ENCODE measurements at regions not wholly inside any gene's neighbourhood (a gene's known extent, or its start where the extent isn't known, plus 50 kb on each side); places are given as distances from the start of the nearest gene placed in this dataset.
"Not testable (repeated sequence)": the region's sequence is repeated elsewhere in the genome, so short reads cannot be mapped to it uniquely, and the experiment has no call there.

DNA sequence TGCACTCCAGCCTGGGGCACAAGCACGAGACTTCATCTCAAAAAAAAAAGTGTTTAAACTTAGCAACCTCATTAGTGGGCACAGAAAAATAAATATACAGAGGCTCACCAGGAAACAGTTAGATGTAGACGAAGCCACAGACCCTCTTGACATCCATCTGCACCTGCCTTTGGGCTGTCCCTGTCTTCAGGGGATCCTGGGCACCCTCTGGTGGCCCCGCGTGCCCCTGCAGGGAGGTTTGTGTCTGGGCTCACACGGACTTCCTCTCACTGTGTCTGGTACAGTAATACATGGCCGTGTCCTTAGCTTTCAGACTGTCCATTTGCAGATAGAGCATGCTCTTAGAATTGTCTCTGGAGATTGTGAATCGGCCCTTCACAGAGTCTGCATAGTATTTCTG, 916.5 kb downstream of the TMEM121 start:
- DNase-seq (ENCODE audit: insufficient read length, low spot score) (no peak), FAIRE-seq (no peak)
- TF ChIP-seq, protein P1, sequence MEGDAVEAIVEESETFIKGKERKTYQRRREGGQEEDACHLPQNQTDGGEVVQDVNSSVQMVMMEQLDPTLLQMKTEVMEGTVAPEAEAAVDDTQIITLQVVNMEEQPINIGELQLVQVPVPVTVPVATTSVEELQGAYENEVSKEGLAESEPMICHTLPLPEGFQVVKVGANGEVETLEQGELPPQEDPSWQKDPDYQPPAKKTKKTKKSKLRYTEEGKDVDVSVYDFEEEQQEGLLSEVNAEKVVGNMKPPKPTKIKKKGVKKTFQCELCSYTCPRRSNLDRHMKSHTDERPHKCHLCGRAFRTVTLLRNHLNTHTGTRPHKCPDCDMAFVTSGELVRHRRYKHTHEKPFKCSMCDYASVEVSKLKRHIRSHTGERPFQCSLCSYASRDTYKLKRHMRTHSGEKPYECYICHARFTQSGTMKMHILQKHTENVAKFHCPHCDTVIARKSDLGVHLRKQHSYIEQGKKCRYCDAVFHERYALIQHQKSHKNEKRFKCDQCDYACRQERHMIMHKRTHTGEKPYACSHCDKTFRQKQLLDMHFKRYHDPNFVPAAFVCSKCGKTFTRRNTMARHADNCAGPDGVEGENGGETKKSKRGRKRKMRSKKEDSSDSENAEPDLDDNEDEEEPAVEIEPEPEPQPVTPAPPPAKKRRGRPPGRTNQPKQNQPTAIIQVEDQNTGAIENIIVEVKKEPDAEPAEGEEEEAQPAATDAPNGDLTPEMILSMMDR (IDR thresholded peaks at IDR 0.05; ENCODE audit: insufficient read depth, missing control alignments), result no peak

DNA sequence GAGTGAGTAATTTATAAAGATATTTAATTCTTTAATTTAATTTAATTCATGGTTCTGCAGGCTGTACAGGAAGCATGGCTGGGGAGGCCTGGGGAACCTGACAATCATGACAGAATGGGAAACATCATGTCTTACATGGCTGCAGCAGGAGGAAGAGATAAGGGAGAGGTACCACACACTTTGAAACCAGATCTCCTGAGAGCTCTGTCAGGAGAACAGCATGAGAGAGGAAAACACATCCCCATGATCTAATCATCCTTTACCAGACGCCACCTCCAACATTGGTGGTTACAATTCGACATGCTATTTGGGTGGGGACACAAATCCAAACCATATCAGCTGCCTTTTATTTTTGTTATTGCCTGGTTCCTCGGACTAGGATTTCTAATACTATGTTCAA, 928.6 kb downstream of the TMEM121 start:
- DNase-seq (ENCODE audit: insufficient read length, low spot score) (no peak), FAIRE-seq (no peak)
- TF ChIP-seq, protein P1 (IDR thresholded peaks at IDR 0.05; ENCODE audit: insufficient read depth, missing control alignments), result no peak

DNA sequence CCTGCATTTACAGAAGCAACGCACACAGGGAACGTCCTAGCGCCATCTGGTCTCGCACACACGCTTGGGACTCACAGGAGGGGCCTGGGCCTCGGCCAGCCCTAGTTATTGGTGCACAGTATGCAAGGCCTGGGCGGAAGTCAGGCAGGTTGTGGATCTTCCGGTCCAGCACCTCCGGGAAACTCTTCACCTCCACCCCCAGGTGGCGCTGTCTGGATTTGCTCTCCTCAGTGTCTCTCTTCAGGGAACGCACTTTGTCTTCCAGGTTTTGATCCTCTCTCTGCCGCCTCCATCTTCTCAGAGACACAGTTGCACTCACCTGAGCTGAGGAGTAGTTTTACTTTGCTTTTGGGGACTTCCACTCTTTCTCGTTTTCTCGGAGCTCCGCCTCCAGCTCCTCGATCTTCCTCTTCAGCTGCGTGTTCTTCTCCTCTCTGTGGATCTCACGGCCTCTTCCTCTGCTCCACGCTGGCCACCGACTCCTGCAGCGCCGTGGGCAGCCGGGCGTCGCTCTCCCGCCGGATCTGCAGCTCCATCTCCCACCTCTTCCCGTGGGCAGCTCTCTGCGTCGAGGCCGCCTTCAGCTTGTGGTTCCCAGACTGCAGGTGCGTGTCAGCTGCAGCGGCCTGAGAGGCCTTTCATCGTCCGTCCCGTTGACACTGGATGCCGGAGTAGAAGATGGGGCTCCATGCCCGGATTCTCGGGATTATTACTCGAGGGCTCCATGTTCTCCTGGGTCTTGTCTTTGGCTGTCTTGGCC, 933.8 kb downstream of the TMEM121 start:
- FAIRE-seq (no peak), DNase-seq (ENCODE audit: insufficient read length, low spot score) (no peak)
- TF ChIP-seq, protein P1 (IDR thresholded peaks at IDR 0.05; ENCODE audit: insufficient read depth, missing control alignments), result peak; percentile 24

DNA sequence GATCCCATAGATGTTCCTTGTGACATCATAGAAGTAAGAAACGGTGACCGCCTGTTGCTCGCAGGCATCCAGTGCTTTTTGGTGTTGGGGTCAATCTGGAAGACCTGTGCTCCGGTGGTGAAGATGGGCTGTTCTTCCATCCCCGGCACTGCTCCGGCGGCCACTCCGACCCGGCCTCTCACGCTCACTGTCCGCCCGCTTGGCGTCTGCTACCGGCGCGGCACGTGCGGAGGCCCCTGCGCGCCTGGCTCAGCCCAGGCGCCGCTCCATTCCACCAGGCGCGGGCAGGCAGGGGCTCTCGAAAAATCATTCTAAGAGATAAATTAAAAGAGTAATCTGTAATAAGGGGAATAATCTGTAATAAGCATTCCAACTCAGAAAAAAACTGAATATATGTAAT, 934.5 kb downstream of the TMEM121 start:
- TF ChIP-seq, protein P1 (IDR thresholded peaks at IDR 0.05; ENCODE audit: insufficient read depth, missing control alignments), result no peak
- DNase-seq (ENCODE audit: insufficient read length, low spot score) (no peak), FAIRE-seq (no peak)

DNA sequence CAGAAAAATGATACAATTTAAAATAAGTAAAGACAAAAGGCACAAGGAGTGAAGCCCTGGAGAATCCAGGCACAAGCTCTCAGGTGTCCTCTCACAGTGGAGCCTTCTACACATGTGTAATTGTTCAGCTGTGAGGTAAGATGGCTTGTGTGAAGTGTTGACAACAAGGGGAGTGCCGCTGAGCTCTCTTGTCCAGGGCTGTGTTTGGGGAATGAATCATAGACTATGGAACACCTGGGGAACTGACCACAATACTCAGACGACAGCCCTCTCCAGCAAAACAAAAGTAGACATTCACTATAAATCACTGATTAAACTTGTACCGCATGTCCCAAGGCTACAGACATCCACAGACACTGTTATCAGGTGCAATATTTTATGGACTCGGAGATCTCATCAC, 940.1 kb downstream of the TMEM121 start:
- not testable (repeated sequence) for FAIRE-seq; DNase-seq (ENCODE audit: insufficient read length, low spot score)

DNA sequence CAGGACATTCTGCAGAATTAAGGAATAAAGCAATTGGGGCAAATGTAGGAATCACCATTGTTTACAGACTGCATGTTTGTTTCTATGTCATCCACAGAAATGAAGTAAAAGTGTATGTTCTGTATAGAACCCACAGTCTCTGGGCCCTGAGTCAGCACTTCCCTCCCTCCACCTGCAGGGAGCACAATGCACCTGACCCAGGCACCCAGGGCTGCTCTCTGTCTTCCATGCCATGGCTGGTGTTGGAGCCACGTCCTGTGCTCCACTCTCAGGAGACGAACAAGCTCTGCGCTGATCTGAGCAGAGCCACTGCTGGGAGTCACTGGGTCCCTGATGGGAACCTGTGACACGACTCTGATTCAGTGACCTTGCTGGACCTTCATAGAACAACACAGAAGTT, 942.5 kb downstream of the TMEM121 start:
- not testable (repeated sequence) for FAIRE-seq

DNA sequence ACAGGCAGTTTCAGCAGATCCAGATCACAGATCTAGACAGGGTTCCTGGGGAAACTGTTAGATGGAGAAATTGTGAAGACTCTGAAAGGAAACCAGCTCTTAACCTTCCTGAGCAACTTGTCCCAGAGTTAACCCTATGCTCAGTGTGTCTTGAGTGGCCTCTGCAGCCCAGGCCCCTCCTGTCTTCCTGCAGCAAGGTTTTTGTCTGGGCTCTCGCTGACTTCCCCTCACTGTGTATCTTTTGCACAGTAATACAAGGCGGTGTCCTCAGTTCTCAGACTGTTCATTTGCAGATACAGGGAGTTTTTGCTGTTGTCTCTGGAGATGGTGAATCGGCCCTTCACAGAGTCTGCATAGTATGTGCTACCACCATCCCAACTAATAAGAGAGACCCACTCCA, 943.6 kb downstream of the TMEM121 start:
- not testable (repeated sequence) for DNase-seq (ENCODE audit: insufficient read length, low spot score); FAIRE-seq

More for the DNA sequence above, 942.5 kb downstream of the TMEM121 start:
- DNase-seq (ENCODE audit: insufficient read length, low spot score), result not testable (repeated sequence)

DNA sequence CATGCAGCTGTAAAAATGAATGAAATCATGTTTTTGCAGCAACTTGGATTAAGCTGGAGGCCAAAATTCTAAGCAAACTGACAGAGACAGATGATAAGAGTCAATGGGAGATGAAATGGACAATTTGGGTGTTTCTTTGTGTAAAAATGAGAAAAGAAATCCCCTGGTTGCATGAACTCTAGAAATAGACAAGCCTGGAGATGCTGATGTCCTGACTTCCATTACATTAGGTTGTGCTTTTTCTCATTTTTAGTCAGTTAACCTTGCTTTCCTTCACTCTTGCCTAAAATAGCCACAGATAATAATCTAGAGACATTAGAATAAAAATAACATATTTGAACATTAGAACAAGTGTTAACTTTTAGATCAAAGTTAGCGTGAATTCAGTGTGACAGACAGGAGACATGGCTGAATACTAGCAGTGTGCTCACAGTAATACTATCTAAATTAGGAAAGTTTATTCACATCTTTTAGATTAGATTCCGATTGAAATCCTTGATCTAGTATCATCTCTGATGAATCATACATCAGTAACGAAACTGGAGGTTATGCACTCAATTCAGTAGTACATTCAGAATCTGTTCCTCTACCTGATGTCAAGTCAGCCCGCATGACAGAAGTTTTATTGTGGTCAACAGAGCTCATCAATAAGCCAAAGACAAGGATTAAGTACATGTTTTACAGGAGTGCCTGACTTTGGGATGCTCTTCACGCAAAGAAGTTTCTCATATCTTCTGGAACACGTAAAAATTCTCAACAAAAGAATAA, 948.1 kb downstream of the TMEM121 start:
- FAIRE-seq, result not testable (repeated sequence)

DNA sequence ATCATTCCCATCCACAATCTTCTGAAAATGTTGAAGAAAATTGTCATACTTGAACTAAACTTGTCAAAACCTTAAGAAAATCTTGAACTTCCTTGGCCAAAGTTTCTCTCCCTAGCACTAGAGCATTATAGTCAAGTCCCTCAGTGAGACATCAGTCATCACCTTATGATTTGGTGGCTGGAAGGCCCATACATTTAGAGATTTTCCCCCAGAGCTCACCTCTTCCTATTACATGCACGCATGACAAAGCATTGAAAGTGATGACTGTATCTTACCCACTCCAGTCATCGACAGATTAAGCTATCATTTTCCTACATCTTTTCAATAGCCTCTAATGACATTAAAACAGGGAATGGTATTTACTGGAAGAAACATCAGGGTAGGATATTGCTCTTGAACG, 948.8 kb downstream of the TMEM121 start:
- not testable (repeated sequence) for DNase-seq (ENCODE audit: insufficient read length, low spot score); FAIRE-seq

More for the DNA sequence above, 948.1 kb downstream of the TMEM121 start:
- not testable (repeated sequence) for DNase-seq (ENCODE audit: insufficient read length, low spot score)

DNA sequence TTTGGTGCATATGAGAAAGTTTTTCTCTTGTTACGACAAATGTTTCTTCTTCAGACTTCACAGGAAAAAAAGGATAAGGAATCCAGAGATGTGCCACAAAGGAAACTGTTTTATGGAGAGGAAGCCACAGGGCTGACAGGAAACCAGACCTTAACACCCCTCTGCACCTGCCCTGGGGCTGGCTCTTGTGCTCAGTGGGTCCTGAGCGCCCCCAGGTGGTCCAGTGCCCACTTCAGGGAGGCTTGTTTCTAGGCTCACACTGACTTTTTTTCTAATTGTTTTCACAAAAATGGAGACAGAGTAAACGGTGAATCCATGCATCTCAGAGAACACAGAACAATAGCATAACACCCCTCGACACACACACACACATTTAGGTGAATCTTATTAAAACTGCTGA, 951.2 kb downstream of the TMEM121 start:
- FAIRE-seq; DNase-seq (ENCODE audit: insufficient read length, low spot score): not testable (repeated sequence)

DNA sequence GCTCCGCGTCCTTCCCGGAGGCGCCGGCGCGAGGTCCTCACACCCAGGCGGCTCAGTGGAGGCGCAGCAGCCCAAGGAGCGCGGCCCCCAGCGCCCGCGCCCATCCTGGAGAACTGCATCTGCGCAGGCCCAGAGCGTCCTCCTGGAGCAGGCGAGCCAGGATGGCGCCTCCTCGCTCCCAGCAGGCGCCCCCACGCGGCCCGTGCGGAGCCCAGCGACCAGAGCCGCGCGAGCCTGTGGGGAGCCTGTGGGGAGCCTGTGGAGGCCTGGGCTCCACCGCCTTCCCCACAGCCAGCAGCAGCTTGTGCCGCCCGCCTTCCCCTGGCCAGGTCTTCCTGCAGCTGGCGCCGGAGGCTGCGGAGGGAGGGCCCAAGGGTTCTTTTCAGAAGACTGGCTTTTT, 953.9 kb downstream of the TMEM121 start:
- not testable (repeated sequence) for FAIRE-seq

DNA sequence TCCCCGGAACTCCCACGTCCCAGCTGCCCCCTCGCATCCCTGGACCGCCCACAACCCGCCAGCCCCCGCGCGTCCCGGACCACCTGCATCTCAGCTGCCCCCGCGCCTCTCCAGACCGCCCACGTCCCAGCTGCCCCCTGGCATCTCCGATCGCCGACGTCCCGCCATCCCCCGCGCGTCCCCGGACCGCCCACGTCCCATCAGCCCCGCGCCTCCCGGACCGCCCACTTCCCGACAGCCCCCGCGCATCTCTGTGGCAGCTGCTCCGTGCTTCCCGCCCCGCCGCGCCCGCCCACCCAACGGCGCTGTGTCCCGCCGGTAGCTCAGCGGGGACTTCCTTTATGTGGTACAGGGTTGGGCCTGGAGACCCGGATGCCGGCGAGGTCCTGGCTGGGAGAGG, 955.8 kb downstream of the TMEM121 start:
- DNase-seq (ENCODE audit: insufficient read length, low spot score); FAIRE-seq: not testable (repeated sequence)

More for the DNA sequence above, 953.9 kb downstream of the TMEM121 start:
- not testable (repeated sequence) for DNase-seq (ENCODE audit: insufficient read length, low spot score)
